GM18951 (cell line): ENCODE measurements at regions not wholly inside any gene's neighbourhood (a gene's known extent, or its start where the extent isn't known, plus 50 kb on each side); places are given as distances from the start of the nearest gene placed in this dataset.

Experiments
- POLR2A ChIP-seq: IDR thresholded peaks from 4 replicates; pipeline ENCODE4 v1.6.1; 2011; ENCODE audit warnings: mild to moderate bottlenecking; ENCODE audit not compliant: insufficient read length, insufficient read depth; ENCODE audit errors: extremely low read depth
- in situ Hi-C: fragments of 300-500 bp; cut with MboI; formaldehyde crosslinking; loops from one replicate; pipeline ENCODE4 v1.12.0; 2022; ENCODE audit warnings: low sequenced_read_pairs, mixed read lengths, inconsistent platforms; ENCODE audit not compliant: unreplicated experiment

GRCh38 chr5:4859500-4860235, 280.5 kb upstream of the ADAMTS16 start:
- no peak for TF ChIP-seq POLR2A
- in situ Hi-C loops: no loop called here

- in situ Hi-C loops: no loop called here
Observed at GRCh38 chr5:4860631-4861030, 279.5 kb upstream of the ADAMTS16 start.

GRCh38 chr5:4862500-4862899, 277.6 kb upstream of the ADAMTS16 start:
- in situ Hi-C loops: no loop called here

More at GRCh38 chr5:4860631-4861030, 279.5 kb upstream of the ADAMTS16 start:
- no peak for TF ChIP-seq POLR2A

GRCh38 chr5:4866131-4866659, 273.9 kb upstream of the ADAMTS16 start:
- TF ChIP-seq POLR2A: no peak
- in situ Hi-C loops: no loop called here

More at GRCh38 chr5:4862500-4862899, 277.6 kb upstream of the ADAMTS16 start:
- TF ChIP-seq POLR2A: no peak

- in situ Hi-C loops: no loop called here
- TF ChIP-seq POLR2A: no peak
Observed at GRCh38 chr5:4866817-4867216, 273.3 kb upstream of the ADAMTS16 start.

GRCh38 chr5:4868140-4868735, 271.9 kb upstream of the ADAMTS16 start:
- in situ Hi-C loops: no loop called here
- no peak for TF ChIP-seq POLR2A

- in situ Hi-C loops: no loop called here
- TF ChIP-seq POLR2A: no peak
Observed at GRCh38 chr5:4873652-4874051, 266.5 kb upstream of the ADAMTS16 start.

GRCh38 chr5:4874097-4874496, 266.0 kb upstream of the ADAMTS16 start:
- in situ Hi-C loops: no loop called here
- TF ChIP-seq POLR2A: no peak

- no peak for TF ChIP-seq POLR2A
- in situ Hi-C loops: loop anchor here (25.0 kb wide), 1 partner anchor 536 kb away; the partner anchor contains the start of gene ICE1
Observed at GRCh38 chr5:4875942-4876341, 264.2 kb upstream of the ADAMTS16 start.

GRCh38 chr5:4876804-4877203, 263.3 kb upstream of the ADAMTS16 start:
- in situ Hi-C loops: loop anchor here (25.0 kb wide), 1 partner anchor 535 kb away; the partner anchor contains the start of gene ICE1
- TF ChIP-seq POLR2A: no peak

- no peak for TF ChIP-seq POLR2A
- in situ Hi-C loops: loop anchor here (25.0 kb wide), 1 partner anchor 535 kb away; the partner anchor contains the start of gene ICE1
Observed at GRCh38 chr5:4877579-4877978, 262.6 kb upstream of the ADAMTS16 start.

GRCh38 chr5:4879075-4879474, 261.1 kb upstream of the ADAMTS16 start:
- no peak for TF ChIP-seq POLR2A
- in situ Hi-C loops: loop anchor here (25.0 kb wide), 1 partner anchor 533 kb away; the partner anchor contains the start of gene ICE1

- in situ Hi-C loops: loop anchor here (25.0 kb wide), 1 partner anchor 533 kb away; the partner anchor contains the start of gene ICE1
- TF ChIP-seq POLR2A: no peak
Observed at GRCh38 chr5:4879693-4880303, 260.3 kb upstream of the ADAMTS16 start.
